HG02852 (cell line): ENCODE measurements at regions not wholly inside any gene's neighbourhood (a gene's known extent, or its start where the extent isn't known, plus 50 kb on each side); places are given as distances from the start of the nearest gene placed in this dataset.

ENCODE experiments used
- ATAC-seq: cut with Tn5 transposase; IDR thresholded peaks from one replicate; pipeline ENCODE4 v1.9.1; 2021; ENCODE audit warnings: mild to moderate bottlenecking, moderate library complexity; ENCODE audit not compliant: unreplicated experiment

GRCh38 chr15:68500363-68501258, 68.6 kb upstream of the ITGA11 start:
- ATAC-seq, result no peak

- ATAC-seq, result no peak
Measured at GRCh38 chr15:68501259-68501591, 69.3 kb upstream of the ITGA11 start.

- no peak for ATAC-seq
Measured at GRCh38 chr15:68501616-68502015, 69.7 kb upstream of the ITGA11 start.

GRCh38 chr15:68502398-68502901, 70.5 kb upstream of the ITGA11 start:
- no peak for ATAC-seq

- ATAC-seq, result no peak
Measured at GRCh38 chr15:68503213-68503612, 71.2 kb upstream of the ITGA11 start.

GRCh38 chr15:68503791-68504680, 72.1 kb upstream of the ITGA11 start:
- ATAC-seq, result no peak

- ATAC-seq, result no peak
Measured at GRCh38 chr15:68504681-68505170, 72.8 kb upstream of the ITGA11 start.

GRCh38 chr15:68506071-68506470, 72.7 kb upstream of the CORO2B start:
- no peak for ATAC-seq

- no peak for ATAC-seq
Measured at GRCh38 chr15:68507447-68507846, 71.3 kb upstream of the CORO2B start.

GRCh38 chr15:68508485-68509189, 70.2 kb upstream of the CORO2B start:
- ATAC-seq, result no peak

GRCh38 chr15:68510558-68510957, 68.2 kb upstream of the CORO2B start:
- ATAC-seq, result no peak

- no peak for ATAC-seq
Measured at GRCh38 chr15:68511073-68511991, 67.5 kb upstream of the CORO2B start.

- no peak for ATAC-seq
Measured at GRCh38 chr15:68512052-68512451, 66.7 kb upstream of the CORO2B start.

GRCh38 chr15:68512598-68512997, 66.2 kb upstream of the CORO2B start:
- no peak for ATAC-seq

- no peak for ATAC-seq
Measured at GRCh38 chr15:68515371-68516095, 63.3 kb upstream of the CORO2B start.

- ATAC-seq, result no peak
Measured at GRCh38 chr15:68517285-68517761, 61.5 kb upstream of the CORO2B start.

- ATAC-seq, result no peak
Measured at GRCh38 chr15:68518046-68518445, 60.7 kb upstream of the CORO2B start.

- ATAC-seq, result no peak
Measured at GRCh38 chr15:68518785-68519430, 59.9 kb upstream of the CORO2B start.
